ENCODE measurements at regions not wholly inside any gene's neighbourhood (a gene's known extent, or its start where the extent isn't known, plus 50 kb on each side); places are given as distances from the start of the nearest gene placed in this dataset.
"Not testable (repeated sequence)": the region's sequence is repeated elsewhere in the genome, so short reads cannot be mapped to it uniquely, and the experiment has no call there.

DNA sequence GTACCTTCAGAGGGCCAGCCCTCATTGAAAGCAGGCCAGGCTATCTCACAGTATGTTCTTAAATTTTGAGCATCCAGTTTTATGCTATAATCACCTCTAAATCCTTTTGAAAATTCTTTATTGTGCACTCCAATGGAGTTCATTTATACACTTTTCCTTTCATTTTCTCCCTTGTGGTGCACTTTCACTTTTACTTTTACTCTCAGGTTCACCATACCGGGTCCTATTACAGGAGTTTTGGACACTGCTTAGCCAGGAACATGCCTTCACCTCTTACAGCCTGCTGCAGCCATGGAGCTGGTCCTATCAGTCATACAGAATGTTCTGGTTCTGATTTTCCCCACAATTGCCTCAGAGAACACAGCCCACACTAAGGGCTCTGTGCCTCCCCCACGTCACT lies 395.9 kb downstream of the CDY2B start:
- TF ChIP-seq, protein P1, sequence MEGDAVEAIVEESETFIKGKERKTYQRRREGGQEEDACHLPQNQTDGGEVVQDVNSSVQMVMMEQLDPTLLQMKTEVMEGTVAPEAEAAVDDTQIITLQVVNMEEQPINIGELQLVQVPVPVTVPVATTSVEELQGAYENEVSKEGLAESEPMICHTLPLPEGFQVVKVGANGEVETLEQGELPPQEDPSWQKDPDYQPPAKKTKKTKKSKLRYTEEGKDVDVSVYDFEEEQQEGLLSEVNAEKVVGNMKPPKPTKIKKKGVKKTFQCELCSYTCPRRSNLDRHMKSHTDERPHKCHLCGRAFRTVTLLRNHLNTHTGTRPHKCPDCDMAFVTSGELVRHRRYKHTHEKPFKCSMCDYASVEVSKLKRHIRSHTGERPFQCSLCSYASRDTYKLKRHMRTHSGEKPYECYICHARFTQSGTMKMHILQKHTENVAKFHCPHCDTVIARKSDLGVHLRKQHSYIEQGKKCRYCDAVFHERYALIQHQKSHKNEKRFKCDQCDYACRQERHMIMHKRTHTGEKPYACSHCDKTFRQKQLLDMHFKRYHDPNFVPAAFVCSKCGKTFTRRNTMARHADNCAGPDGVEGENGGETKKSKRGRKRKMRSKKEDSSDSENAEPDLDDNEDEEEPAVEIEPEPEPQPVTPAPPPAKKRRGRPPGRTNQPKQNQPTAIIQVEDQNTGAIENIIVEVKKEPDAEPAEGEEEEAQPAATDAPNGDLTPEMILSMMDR (IDR thresholded peaks at IDR 0.05) = not testable (repeated sequence)
- not testable (repeated sequence) for TF ChIP-seq POLR2A (IDR thresholded peaks at IDR 0.05)
